ENCODE measurements at regions not wholly inside any gene's neighbourhood (a gene's known extent, or its start where the extent isn't known, plus 50 kb on each side); places are given as distances from the start of the nearest gene placed in this dataset.
"Not testable (repeated sequence)": the region's sequence is repeated elsewhere in the genome, so short reads cannot be mapped to it uniquely, and the experiment has no call there.

GRCh38 chr2:52542297-52542696 lies 1225.3 kb upstream of the CHAC2 start:
- DNase-seq (ENCODE audit: low spot score), result no peak

- no peak for DNase-seq (ENCODE audit: low spot score)
Observed at GRCh38 chr2:52539026-52539970, 1228.3 kb upstream of the CHAC2 start.

- DNase-seq (ENCODE audit: low spot score), result no peak
Observed at GRCh38 chr2:52537588-52537987, 1230.0 kb upstream of the CHAC2 start.

- no peak for DNase-seq (ENCODE audit: low spot score)
Observed at GRCh38 chr2:52536929-52537460, 1230.6 kb upstream of the CHAC2 start.

- no peak for DNase-seq (ENCODE audit: low spot score)
Observed at GRCh38 chr2:52532956-52533355, 1234.6 kb upstream of the CHAC2 start.

- DNase-seq (ENCODE audit: low spot score), result no peak
Observed at GRCh38 chr2:52526735-52527134, 1240.9 kb upstream of the CHAC2 start.

GRCh38 chr2:52520644-52521043 lies 1247.0 kb upstream of the CHAC2 start:
- DNase-seq (ENCODE audit: low spot score), result no peak

GRCh38 chr2:52518678-52519077 lies 1248.9 kb upstream of the CHAC2 start:
- no peak for DNase-seq (ENCODE audit: low spot score)

- no peak for DNase-seq (ENCODE audit: low spot score)
Observed at GRCh38 chr2:52512760-52513159, 1254.8 kb upstream of the CHAC2 start.

GRCh38 chr2:52510432-52510831 lies 1257.2 kb upstream of the CHAC2 start:
- no peak for DNase-seq (ENCODE audit: low spot score)

- DNase-seq (ENCODE audit: low spot score), result no peak
Observed at GRCh38 chr2:52502476-52502860, 1265.1 kb upstream of the CHAC2 start.

GRCh38 chr2:52501715-52502475 lies 1265.7 kb upstream of the CHAC2 start:
- no peak for DNase-seq (ENCODE audit: low spot score)

GRCh38 chr2:52500561-52500960 lies 1267.0 kb upstream of the CHAC2 start:
- DNase-seq (ENCODE audit: low spot score), result no peak

- no peak for DNase-seq (ENCODE audit: low spot score)
Observed at GRCh38 chr2:52498077-52498750, 1269.4 kb upstream of the CHAC2 start.

GRCh38 chr2:52495816-52496215 lies 1271.8 kb upstream of the CHAC2 start:
- no peak for DNase-seq (ENCODE audit: low spot score)

GRCh38 chr2:52477166-52477565 lies 1290.4 kb upstream of the CHAC2 start:
- no peak for DNase-seq (ENCODE audit: low spot score)

- no peak for DNase-seq (ENCODE audit: low spot score)
Observed at GRCh38 chr2:52475590-52475989, 1292.0 kb upstream of the CHAC2 start.

- no peak for DNase-seq (ENCODE audit: low spot score)
Observed at GRCh38 chr2:52474091-52474490, 1293.5 kb upstream of the CHAC2 start.

- no peak for DNase-seq (ENCODE audit: low spot score)
Observed at GRCh38 chr2:52473526-52473925, 1294.1 kb upstream of the CHAC2 start.

GRCh38 chr2:52470457-52470856 lies 1297.1 kb upstream of the CHAC2 start:
- DNase-seq (ENCODE audit: low spot score), result not testable (repeated sequence)

- DNase-seq (ENCODE audit: low spot score), result no peak
Observed at GRCh38 chr2:52467189-52467588, 1300.4 kb upstream of the CHAC2 start.

- no peak for DNase-seq (ENCODE audit: low spot score)
Observed at GRCh38 chr2:52465287-52465686, 1302.3 kb upstream of the CHAC2 start.

Data from RKO (cell line).